Heart left ventricle (tissue), 13 donors: ENCODE measurements at regions not wholly inside any gene's neighbourhood (a gene's known extent, or its start where the extent isn't known, plus 50 kb on each side); places are given as distances from the start of the nearest gene placed in this dataset.

Source experiments
- POLR2A ChIP-seq, 2 donors: fragments of 450-650 bp; IDR thresholded peaks; one replicate each; pipeline ENCODE4 v1.6.1; 2017; ENCODE audit warnings: antibody characterized with exemption in 2 of 2, mild to moderate bottlenecking in 2 of 2, moderate library complexity in 2 of 2
- TF ChIP-seq, protein P1 (sequence below), 12 donors: fragments of 200-600 bp; sonication (generic) in 4 of 12; IDR thresholded peaks; one replicate each; pipeline versions ENCODE4 v1.5.0 to v1.8.0; 2018 to 2022; ENCODE audit warnings: antibody characterized with exemption in 12 of 12, mild to moderate bottlenecking in 5 of 12
- donor health status: ischemic (EF 13 %, LVEDD 7.1; RV severe dilation, severe dysfunction).
- donor health status: DM: no; HTN: yes; CAD: no.
- donor health status: DM: no; HTN: no; CAD: no.
- donor health status: ischemic (EF 25% LVEDD 6.9; RV normal size, moderate dysfunction).
- donor health status: ischemic (EF 25% LVEDD 5.7; RV mildly dilated, moderate dysfunction).
- donor health status: ischemic (EF 35%, LVEDD 5.7; RV mildly dilated, moderate dysfunction).
- donor health status: nonischemic (EF 11% LVEDD 7.7; RV severe dilation, severe dysfunction).
- donor health status: DM: yes; HTN: yes; CAD: no.
- donor health status: PGD.
- donor health status: ischemic (EF 29% LVEDD 5.4; RV normal size, mild dysfunction).
- donor health status: nonischemic (EF 23%, LVEDD 6.1; RV moderate dilation, normal function).

DNA sequence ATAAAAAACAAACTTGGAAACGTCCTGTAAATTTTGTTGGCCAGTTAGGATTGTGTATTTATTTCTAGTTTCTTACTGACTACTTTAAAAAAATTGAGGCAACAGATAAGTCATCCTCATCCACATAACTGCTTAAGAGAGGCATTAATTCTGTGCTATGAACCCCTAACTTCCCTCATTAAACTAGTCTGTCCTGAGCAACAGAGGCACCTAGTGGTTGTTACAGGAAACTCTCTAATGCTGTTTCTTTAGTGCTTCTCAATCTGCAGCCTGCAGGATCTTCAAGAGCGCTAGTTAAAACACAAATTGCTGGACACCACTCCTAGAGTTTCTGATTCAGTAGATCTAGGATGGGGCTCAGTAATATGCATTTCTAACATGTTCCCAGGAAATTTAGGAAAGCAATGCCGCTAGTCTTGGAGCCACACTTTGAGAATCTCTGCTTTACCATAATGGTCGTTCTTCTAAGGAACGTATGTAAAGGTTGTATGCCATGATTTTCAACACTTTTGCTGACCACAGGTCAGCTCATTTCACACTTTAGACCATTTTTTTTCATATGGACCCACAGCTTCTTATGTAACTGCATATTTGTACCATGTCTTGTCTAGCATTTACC is 410.1 kb upstream of the SMARCA2 start:
- TF ChIP-seq, protein P1, sequence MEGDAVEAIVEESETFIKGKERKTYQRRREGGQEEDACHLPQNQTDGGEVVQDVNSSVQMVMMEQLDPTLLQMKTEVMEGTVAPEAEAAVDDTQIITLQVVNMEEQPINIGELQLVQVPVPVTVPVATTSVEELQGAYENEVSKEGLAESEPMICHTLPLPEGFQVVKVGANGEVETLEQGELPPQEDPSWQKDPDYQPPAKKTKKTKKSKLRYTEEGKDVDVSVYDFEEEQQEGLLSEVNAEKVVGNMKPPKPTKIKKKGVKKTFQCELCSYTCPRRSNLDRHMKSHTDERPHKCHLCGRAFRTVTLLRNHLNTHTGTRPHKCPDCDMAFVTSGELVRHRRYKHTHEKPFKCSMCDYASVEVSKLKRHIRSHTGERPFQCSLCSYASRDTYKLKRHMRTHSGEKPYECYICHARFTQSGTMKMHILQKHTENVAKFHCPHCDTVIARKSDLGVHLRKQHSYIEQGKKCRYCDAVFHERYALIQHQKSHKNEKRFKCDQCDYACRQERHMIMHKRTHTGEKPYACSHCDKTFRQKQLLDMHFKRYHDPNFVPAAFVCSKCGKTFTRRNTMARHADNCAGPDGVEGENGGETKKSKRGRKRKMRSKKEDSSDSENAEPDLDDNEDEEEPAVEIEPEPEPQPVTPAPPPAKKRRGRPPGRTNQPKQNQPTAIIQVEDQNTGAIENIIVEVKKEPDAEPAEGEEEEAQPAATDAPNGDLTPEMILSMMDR (IDR thresholded peaks at IDR 0.05) = peak in 10 of 12 donors; percentile 9 to 46 (median 27)
- TF ChIP-seq POLR2A (IDR thresholded peaks at IDR 0.05) = no peak
